GM20431 (cell line): ENCODE measurements at regions not wholly inside any gene's neighbourhood (a gene's known extent, or its start where the extent isn't known, plus 50 kb on each side); places are given as distances from the start of the nearest gene placed in this dataset.
"Not testable (repeated sequence)": the region's sequence is repeated elsewhere in the genome, so short reads cannot be mapped to it uniquely, and the experiment has no call there.

Experiments used
- in situ Hi-C: fragments of 300-500 bp; cut with MseI, MboI; formaldehyde crosslinking; loops from one replicate; pipeline ENCODE4 v1.15.0; 2020; ENCODE audit warnings: low sequenced_read_pairs; ENCODE audit not compliant: unreplicated experiment

DNA sequence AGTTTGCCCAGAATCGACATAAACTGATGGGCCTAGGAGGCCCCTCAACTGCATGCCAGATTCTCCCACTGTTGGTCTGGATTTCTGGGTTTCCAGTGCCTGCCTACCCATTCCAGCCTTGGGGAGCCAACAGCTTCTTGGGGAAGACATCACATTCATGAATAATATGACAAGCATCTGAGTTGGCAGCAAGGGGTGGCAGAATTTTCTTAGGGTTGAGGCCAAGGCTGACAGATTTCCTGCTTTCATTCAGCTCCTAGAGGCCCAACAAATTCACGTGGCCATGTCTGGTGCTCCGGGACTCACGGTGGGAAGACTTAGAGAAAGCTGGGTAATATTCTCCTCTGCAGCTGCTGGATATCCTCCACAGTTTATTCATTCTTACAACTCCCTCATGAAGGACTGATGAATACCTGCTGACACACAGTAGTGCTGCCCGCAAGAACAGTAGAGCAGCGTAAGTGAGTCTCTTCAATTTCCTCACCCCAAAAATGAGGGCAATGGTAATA lies 305.0 kb upstream of the TNC start:
- in situ Hi-C loops = no loop called here

GRCh38 chr9:115423646-115424045 lies 305.7 kb upstream of the TNC start:
- in situ Hi-C loops = no loop called here

DNA sequence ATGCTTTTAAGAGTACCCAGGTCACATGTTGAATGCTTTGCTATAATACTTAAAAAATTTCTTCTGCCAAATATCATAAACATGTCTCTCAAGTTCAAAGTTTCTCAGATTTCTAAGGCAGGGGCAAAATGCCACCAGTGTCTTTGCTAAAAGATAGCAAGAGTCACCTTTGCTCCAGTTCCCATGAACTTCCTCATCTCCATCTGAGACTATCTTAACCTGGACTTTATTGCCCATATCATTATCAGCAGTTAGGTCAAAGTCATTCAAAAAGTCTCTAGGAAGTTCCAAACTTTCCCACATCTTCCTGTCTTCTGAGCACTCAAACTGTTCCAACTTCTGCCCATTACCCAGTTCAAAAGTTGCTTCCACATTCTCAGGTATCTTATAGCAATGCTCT lies 307.6 kb upstream of the TNC start:
- in situ Hi-C loops = no loop called here

- in situ Hi-C loops = no loop called here
Measured at GRCh38 chr9:115437418-115437817, 319.5 kb upstream of the TNC start.

- in situ Hi-C loops = no loop called here
Measured at GRCh38 chr9:115439641-115440040, 321.7 kb upstream of the TNC start.

DNA sequence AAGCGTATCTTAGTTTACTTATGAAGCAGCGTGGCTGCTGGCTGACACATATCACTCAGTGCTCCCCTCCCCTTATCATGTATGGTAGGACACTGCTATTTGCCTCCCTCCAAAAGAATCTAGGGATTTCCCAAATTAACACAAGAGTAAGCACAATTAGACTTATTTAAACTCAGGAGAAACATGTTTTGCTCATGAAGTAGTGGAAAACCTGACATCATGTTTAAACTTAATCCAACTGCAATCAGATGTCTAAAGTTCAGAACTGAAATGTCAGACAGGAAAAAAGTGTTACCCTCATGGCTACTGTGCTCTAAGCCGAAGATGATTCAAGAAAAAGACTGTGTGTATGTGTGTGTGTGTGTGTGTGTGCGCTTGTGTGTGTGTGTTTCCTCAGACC lies 324.1 kb upstream of the TNC start:
- in situ Hi-C loops = no loop called here

DNA sequence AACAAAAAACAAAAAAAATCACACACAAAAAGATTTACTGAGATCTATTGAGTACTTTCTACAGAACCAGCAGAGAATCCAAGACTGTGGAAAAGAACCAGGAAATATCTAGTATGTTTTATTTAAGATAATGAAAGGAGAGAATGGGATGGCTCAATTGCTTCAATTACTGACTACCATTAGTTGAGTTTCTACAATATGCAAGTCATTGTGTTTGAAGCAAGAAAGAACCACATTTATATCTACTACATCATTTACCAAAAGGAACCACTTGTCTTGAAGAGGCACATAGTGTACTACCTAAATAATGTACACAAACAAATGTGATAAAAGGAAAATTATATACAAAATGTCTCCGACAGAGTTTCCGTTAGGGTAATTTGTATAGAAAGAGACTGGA lies 325.9 kb upstream of the TNC start:
- in situ Hi-C loops = no loop called here

DNA sequence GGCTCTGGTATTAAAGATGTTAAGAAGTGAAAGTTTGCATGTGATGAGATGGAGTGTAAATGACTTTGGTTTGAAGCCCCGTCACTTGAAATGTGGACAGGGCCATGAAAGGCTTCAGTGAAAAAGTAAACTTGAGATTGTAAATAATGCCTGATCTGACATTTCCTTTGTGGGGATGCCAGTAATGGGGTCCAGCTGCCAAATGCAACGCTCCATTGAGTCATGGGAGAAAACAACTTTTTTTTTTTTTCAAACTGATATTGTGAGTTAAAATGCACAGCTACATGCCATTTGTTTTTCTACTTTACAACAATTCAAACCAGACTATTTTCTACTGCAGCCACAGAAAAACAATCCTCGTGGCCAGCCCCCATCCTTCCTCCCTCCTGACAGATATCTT lies 327.0 kb upstream of the TNC start:
- in situ Hi-C loops = no loop called here

DNA sequence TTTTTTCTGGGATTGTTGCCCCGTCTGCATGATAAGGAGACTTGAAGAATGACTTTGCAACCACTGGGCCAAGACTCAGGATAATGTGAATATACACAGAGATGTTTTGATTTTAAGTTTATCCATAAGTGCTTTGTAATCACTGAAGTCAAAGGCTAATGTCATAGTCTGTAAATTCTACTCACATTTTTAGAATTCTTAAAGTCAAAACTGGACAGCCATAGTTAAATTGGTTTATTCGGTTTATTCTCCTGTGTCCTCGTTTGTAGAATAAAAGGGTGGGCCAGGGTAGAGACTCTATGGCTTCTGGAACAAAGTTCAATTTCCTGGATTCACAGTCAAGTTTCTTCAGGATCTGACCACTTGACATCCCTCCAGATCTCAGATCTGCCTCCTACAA lies 327.7 kb upstream of the TNC start:
- in situ Hi-C loops = no loop called here

GRCh38 chr9:115456515-115456914 lies 338.6 kb upstream of the TNC start:
- in situ Hi-C loops = no loop called here

- in situ Hi-C loops = no loop called here
Measured at GRCh38 chr9:115461280-115461679, 343.3 kb upstream of the TNC start.

DNA sequence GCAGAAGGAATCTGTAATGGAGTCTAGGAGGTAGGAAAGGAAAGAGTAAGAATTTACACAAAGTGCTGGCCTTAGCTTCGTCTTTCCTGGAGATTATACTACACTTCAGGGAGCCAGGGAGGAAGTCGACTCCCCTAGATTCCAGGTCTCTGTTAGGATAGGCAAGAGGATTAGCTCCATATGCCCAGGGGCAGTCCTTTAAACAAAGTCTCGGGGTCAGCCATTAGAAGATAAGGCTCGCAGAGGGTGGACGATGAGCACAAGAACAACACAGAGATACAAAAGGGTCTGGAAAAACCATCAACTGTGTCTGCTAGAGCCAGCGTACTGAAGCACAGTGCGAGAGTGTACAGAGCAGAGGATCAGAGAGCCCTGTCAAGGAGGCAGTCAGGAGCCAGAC lies 344.7 kb upstream of the TNC start:
- in situ Hi-C loops = no loop called here

DNA sequence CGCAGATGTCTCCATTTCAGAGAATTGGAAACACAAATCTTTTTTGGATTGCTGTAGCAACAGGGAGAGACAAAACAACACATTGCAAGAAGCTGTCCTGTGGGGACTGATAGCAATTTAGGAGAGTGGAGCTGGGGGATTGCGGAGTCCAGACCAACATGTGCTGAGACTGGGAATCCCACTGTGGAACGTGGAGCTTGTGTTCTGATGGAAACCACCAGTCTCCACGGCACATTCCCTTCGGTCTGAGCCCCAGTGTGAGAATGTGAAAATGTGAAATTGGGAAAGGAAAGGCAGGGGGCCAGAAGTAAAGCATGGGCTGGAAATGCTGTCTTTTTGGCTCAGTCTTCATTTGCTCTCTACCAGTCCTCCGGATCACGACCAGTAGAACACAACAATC lies 348.8 kb upstream of the TNC start:
- in situ Hi-C loops = no loop called here

GRCh38 chr9:115469841-115470240 lies 351.9 kb upstream of the TNC start:
- in situ Hi-C loops = no loop called here

DNA sequence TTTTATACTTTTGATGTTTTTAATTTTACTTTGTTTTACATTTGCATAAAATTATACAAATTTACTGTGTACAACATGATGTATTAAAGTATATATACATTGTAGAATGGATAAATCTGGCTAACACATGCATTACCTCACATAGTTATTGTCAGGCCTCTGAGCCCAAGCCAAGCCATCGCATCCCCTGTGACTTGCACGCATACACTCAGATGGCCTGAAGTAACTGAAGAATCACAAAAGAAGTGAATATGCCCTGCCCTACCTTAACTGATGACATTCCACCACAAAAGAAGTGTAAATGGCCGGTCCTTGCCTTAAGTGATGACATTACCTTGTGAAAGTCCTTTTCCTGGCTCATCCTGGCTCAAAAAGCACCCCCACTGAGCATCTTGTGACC lies 355.1 kb upstream of the TNC start:
- in situ Hi-C loops = not testable (repeated sequence)

DNA sequence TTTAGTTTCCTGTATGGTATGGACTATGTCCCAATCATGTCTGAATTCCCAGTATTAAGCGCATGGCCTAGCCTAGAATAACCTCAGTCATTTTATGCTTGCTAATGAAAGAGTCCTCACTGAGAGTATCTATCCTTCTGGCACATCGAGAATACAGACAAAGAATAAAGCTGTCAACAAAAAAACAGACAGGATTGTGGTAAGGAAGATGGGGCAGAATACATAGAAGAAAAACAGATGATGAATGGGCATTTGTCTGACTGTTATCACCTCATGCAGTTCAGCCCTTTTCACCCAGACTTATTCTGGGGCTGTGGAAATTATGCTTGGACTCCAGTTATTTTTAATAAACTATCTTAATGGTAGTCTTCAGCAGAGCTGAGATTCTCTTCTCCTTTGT lies 363.8 kb upstream of the TNC start:
- in situ Hi-C loops = no loop called here

DNA sequence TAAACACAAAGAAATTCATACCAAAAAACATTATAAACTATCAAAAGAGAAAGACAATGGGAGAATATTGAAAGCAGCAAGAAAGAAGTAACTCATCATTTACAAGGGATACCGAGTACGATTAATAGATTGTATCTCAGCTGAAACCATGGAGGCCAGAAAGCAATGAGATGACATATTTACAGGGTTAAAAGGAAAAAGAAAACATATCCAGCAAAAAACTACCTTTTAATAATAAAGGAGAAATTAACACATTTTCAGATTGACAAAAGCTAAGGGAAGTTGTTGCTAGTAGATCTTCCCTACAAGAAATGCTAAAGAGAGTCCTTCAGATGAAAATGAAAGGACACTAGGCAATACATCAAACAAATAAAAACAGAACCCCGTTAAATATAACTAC lies 364.8 kb upstream of the TNC start:
- in situ Hi-C loops = no loop called here

- in situ Hi-C loops = no loop called here
Measured at GRCh38 chr9:115492869-115493268, 374.9 kb upstream of the TNC start.

GRCh38 chr9:115494393-115494792 lies 376.4 kb upstream of the TNC start:
- in situ Hi-C loops = no loop called here

DNA sequence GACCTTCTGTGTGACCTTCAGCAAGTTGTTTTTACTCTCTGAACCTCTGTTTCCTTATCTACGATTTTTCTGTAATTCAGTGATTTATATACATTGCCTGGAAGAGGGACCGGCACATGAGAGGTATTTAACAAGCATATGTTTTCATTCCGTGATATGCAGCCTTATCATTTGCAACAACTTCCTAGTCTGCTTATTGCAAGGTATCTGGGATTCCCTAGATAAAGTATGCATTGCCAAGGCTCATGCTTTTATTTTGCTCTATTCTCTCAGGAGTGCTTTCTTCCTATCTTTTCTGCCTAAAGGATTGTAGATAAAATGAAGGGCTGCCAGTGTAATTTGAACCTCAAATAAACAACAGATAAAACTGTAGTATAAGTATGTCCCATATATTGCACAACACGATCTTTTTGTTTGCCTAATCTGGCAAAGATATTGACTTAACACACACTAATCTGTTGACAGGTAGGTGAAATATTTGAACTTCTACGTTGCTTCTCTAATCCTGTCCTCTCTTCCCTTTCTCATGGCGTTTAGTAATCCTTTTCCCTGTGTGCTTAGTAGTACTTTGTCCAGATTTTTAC lies 377.2 kb upstream of the TNC start:
- in situ Hi-C loops = no loop called here

GRCh38 chr9:115495836-115496235 lies 377.9 kb upstream of the TNC start:
- in situ Hi-C loops = no loop called here

- in situ Hi-C loops = no loop called here
Measured at GRCh38 chr9:115498303-115498702, 380.3 kb upstream of the TNC start.

GRCh38 chr9:115507148-115507547 lies 389.2 kb upstream of the TNC start:
- in situ Hi-C loops = no loop called here
